Keratinocyte (primary cell): ENCODE measurements at regions not wholly inside any gene's neighbourhood (a gene's known extent, or its start where the extent isn't known, plus 50 kb on each side); places are given as distances from the start of the nearest gene placed in this dataset.

ENCODE experiments used
- DNase-seq: peaks from one replicate; pipeline ENCODE4 v3.0.0-alpha.2; 2011; ENCODE audit warnings: low read depth, missing footprints, low spot score
- FAIRE-seq: peaks from 2 replicates; lab custom pipeline; 2011; peaks lifted over from hg19 to GRCh38; lab: Jason Lieb, UNC
- H2AFZ ChIP-seq: 2 replicates; pipeline ENCODE4 v1.6.0; 2012; ENCODE audit warnings: low read length, control low read depth, inconsistent platforms; ENCODE audit not compliant: control insufficient read depth
- H3K27ac ChIP-seq: 2 replicates; pipeline ENCODE4 v1.5.1; 2011; ENCODE audit warnings: low read length; ENCODE audit not compliant: control insufficient read depth, insufficient read depth
- H3K27me3 ChIP-seq: 3 replicates; pipeline ENCODE4 v1.6.0; 2011; ENCODE audit warnings: low read length; ENCODE audit not compliant: control insufficient read depth, insufficient read depth; ENCODE audit errors: extremely low read depth
- H3K36me3 ChIP-seq, 2 experiments: 2 replicates in 1 of 2; 3 replicates in 1 of 2; pipeline ENCODE4 v1.5.1; 2011; ENCODE audit warnings: low read length in 2 of 2, mild to moderate bottlenecking in 1 of 2; ENCODE audit not compliant: control insufficient read depth in 2 of 2, insufficient read depth in 2 of 2; ENCODE audit errors: extremely low read depth in 1 of 2
- H3K4me1 ChIP-seq: 3 replicates; pipeline ENCODE4 v1.5.1; 2011; ENCODE audit warnings: low read length; ENCODE audit not compliant: control insufficient read depth, insufficient read depth; ENCODE audit errors: extremely low read depth
- H3K4me2 ChIP-seq: 3 replicates; pipeline ENCODE4 v1.6.0; 2011; ENCODE audit warnings: low read depth, low read length; ENCODE audit not compliant: control insufficient read depth, insufficient read depth; ENCODE audit errors: extremely low read depth
- H3K4me3 ChIP-seq, 3 experiments: fragments of 200-600 bp in 1 of 3; sonication (generic) in 1 of 3; 2 replicates in 2 of 3; 3 replicates in 1 of 3; pipeline ENCODE4 v1.5.1; 2011 to 2016; ENCODE audit warnings: low read length in 3 of 3, mild to moderate bottlenecking in 3 of 3, control low read depth in 2 of 3, inconsistent platforms in 1 of 3, low read depth in 1 of 3, mixed read lengths in 1 of 3, mixed run types in 1 of 3, moderate library complexity in 1 of 3; ENCODE audit not compliant: control insufficient read depth in 2 of 3, insufficient read depth in 2 of 3; ENCODE audit errors: extremely low read depth in 1 of 3
- H3K79me2 ChIP-seq: 2 replicates; pipeline ENCODE4 v1.6.0; 2012; ENCODE audit warnings: low read length; ENCODE audit not compliant: control insufficient read depth, insufficient read depth
- H3K9ac ChIP-seq: 3 replicates; pipeline ENCODE4 v1.6.0; 2011; ENCODE audit warnings: low read length; ENCODE audit not compliant: control insufficient read depth, insufficient read depth; ENCODE audit errors: extremely low read depth
- H3K9me1 ChIP-seq: 3 replicates; pipeline ENCODE4 v1.6.0; 2011; ENCODE audit warnings: low read length; ENCODE audit not compliant: control insufficient read depth, insufficient read depth; ENCODE audit errors: extremely low read depth
- H3K9me3 ChIP-seq: 2 replicates; pipeline ENCODE4 v1.5.1; 2012; ENCODE audit warnings: low read depth, low read length; ENCODE audit not compliant: control insufficient read depth
- H4K20me1 ChIP-seq: 3 replicates; pipeline ENCODE4 v1.6.0; 2011; ENCODE audit warnings: low read length; ENCODE audit not compliant: control insufficient read depth, insufficient read depth; ENCODE audit errors: extremely low read depth
- CTCF ChIP-seq, 3 experiments: IDR thresholded peaks in 1 of 3; conservative IDR thresholded peaks in 1 of 3; optimal IDR thresholded peaks in 1 of 3; 2 replicates in 2 of 3; 3 replicates in 1 of 3; pipeline versions ENCODE3 to v1.5.1; 2011; ENCODE audit warnings: low read length in 3 of 3, mild to moderate bottlenecking in 3 of 3, moderate library complexity in 2 of 3, control low read depth in 1 of 3, inconsistent platforms in 1 of 3; ENCODE audit not compliant: insufficient read depth in 2 of 3; ENCODE audit errors: extremely low read depth in 1 of 3
- EZH2 ChIP-seq: IDR thresholded peaks from one replicate; pipeline ENCODE4 v1.6.1; 2012; ENCODE audit warnings: inconsistent platforms, mild to moderate bottlenecking, low read length, moderate library complexity
- dilution Hi-C: fragments of 300-500 bp; cut with MboI; formaldehyde crosslinking; loops from one replicate; pipeline ENCODE4 v1.7.0; 2020; ENCODE audit warnings: low sequenced_read_pairs; ENCODE audit not compliant: extremely low pct_ligation_motif_present

GRCh38 chr4:19262467-19262866 is 989.2 kb upstream of the SLIT2 start:
- DNase-seq = no peak
- H2AFZ ChIP-seq = no peak overlapping the region
- no peak for FAIRE-seq
- H3K9ac ChIP-seq = no peak overlapping the region
- H3K4me3 ChIP-seq = no peak overlapping the region
- dilution Hi-C loops = no loop called here
- no peaks in the 10 kb centered on the region for H4K20me1 ChIP-seq
- no peak overlapping the region for H3K27ac ChIP-seq
- H3K4me1 ChIP-seq = no peaks in the 10 kb centered on the region
- H3K79me2 ChIP-seq = no peaks in the 10 kb centered on the region
- H3K9me3 ChIP-seq = no peaks in the 10 kb centered on the region
- no peak overlapping the region for H3K4me2 ChIP-seq
- no peaks in the 10 kb centered on the region for H3K36me3 ChIP-seq
- no peak for TF ChIP-seq CTCF (optimal IDR thresholded peaks at IDR 0.05 in 1 of 3, IDR thresholded peaks at IDR 0.05 in 1 of 3, conservative IDR thresholded peaks at IDR 0.05 in 1 of 3; ENCODE audit: extremely low read depth in 1 of 3, insufficient read depth in 2 of 3, low read length in 3 of 3)
- TF ChIP-seq EZH2 = no peak
- H3K9me1 ChIP-seq = no peaks in the 10 kb centered on the region
- H3K27me3 ChIP-seq = no peaks in the 10 kb centered on the region

GRCh38 chr4:19260346-19260745 is 991.4 kb upstream of the SLIT2 start:
- Histone ChIP-seq H3K9me1 (no peaks in the 10 kb centered on the region), H3K36me3 (no peaks in the 10 kb centered on the region), H3K4me3 (no peak overlapping the region), H3K4me2 (no peak overlapping the region), H3K79me2 (no peaks in the 10 kb centered on the region), H3K9me3 (no peaks in the 10 kb centered on the region), H3K27ac (no peak overlapping the region), H2AFZ (no peak overlapping the region), H3K9ac (no peak overlapping the region), H4K20me1 (no peaks in the 10 kb centered on the region), H3K27me3 (no peaks in the 10 kb centered on the region), H3K4me1 (no peaks in the 10 kb centered on the region)
- dilution Hi-C loops = no loop called here
- no peak for DNase-seq
- no peak for FAIRE-seq
- TF ChIP-seq CTCF (optimal IDR thresholded peaks at IDR 0.05 in 1 of 3, IDR thresholded peaks at IDR 0.05 in 1 of 3, conservative IDR thresholded peaks at IDR 0.05 in 1 of 3; ENCODE audit: extremely low read depth in 1 of 3, insufficient read depth in 2 of 3, low read length in 3 of 3) (no peak), EZH2 (no peak)
